ENCODE measurements at regions not wholly inside any gene's neighbourhood (a gene's known extent, or its start where the extent isn't known, plus 50 kb on each side); places are given as distances from the start of the nearest gene placed in this dataset.
"Not testable (repeated sequence)": the region's sequence is repeated elsewhere in the genome, so short reads cannot be mapped to it uniquely, and the experiment has no call there.

DNA sequence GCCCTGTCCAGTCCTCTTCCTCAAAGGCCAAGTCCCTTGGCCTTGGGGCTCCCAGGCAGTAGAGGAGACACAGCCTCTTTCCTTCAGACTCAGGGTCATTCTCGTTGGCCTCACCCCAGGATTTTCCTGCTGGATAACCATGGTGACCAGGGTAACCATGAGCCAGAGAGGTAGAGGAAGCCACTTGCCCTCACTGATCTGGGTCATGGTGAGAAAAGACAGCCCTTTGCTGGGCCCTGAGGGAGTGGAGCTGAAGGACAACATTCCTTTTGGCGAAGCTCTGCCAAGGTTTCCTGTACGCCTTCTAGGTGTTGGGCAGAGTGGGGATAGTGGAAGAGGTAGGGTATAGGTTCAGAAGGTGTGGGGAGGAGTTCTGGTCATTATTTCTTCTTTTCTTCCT, 53.1 kb upstream of the WNT4 start:
- in situ Hi-C loops (cut with MboI; ENCODE audit: low pct_unique_long_range_greater_than_20kb, low sequenced_read_pairs), result no loop called here
- DNase-seq, result no peak

DNA sequence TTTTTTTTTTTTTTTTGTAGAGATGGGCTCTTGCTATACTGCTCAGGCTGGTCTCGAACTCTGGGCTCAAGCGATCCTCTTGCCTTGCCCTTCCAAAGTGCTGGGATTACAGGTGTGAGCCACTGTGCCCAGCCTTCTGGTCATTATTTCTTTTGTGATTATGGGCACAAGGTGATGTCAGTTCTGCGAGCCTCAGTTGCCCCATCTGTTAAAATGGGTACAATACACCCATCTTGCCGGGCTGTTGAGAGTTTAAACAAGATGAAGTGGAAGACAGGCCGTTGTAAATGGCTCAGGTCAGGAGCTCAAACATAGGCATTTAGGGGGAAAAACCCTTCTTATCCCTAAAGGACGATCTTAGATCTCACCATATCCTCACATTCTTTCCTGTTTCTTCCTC, 53.7 kb upstream of the WNT4 start:
- no peak for DNase-seq
- in situ Hi-C loops (cut with MboI; ENCODE audit: low pct_unique_long_range_greater_than_20kb, low sequenced_read_pairs), result no loop called here

DNA sequence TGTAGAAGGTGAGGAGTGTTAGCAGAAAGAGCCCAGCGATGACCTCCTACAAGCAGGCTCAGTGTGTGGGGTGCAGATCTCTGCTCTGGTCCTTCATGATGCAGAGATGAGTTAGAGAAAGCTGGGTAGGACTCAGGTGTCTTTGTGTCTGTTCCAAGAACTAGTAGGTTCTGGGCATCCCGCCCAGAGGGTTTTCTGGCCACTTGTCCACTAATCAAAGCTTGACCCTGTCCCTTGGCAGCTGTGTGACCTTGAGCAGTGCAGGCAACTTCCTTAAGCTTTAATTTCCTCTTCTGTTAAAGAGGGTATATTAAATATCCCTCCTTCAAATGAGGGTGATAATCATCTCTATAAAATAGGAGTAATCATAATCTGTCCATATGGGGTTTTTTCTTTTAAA, 54.7 kb upstream of the WNT4 start:
- no peak for DNase-seq
- in situ Hi-C loops (cut with MboI; ENCODE audit: low pct_unique_long_range_greater_than_20kb, low sequenced_read_pairs), result no loop called here

DNA sequence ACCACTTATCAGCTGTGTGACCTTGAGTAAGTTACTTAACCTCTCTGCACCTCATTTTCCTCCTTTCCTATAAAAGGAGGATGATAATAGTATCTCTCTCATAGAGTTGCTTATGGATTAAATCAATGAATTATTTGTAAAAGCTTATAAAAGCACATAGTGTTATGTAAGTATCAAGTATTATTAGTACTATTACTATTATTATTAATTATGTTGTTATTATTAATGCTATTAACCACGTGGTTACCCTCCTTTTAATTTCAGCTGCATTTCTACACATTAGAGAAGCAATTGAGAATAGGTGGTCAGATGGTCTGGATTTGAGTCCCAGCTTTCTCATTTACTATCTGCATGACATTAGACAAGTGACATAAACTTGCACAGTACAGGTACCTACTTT, 58.1 kb upstream of the WNT4 start:
- no peak for DNase-seq
- in situ Hi-C loops (cut with MboI; ENCODE audit: low pct_unique_long_range_greater_than_20kb, low sequenced_read_pairs), result no loop called here

DNA sequence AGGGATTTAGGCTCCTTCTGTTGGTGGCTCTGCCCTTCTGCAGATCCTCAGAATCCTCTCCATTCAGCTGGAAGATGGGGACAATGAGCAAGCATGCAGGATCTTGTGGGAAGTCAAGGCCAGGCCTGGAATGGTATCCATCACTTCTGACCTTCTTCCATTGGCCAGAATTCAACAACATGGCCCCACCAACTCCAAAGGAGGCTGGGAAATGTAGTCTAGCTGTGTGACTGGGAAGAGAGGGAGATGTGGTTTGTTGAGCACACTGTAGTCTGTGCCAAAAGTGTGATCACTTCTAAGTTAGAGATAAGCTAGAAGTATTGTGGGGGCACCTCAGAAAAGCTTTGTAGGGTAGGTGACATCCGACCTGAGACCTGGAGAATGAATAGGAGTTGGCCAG, 60.4 kb upstream of the WNT4 start:
- in situ Hi-C loops (cut with MboI; ENCODE audit: low pct_unique_long_range_greater_than_20kb, low sequenced_read_pairs), result no loop called here
- DNase-seq, result no peak

DNA sequence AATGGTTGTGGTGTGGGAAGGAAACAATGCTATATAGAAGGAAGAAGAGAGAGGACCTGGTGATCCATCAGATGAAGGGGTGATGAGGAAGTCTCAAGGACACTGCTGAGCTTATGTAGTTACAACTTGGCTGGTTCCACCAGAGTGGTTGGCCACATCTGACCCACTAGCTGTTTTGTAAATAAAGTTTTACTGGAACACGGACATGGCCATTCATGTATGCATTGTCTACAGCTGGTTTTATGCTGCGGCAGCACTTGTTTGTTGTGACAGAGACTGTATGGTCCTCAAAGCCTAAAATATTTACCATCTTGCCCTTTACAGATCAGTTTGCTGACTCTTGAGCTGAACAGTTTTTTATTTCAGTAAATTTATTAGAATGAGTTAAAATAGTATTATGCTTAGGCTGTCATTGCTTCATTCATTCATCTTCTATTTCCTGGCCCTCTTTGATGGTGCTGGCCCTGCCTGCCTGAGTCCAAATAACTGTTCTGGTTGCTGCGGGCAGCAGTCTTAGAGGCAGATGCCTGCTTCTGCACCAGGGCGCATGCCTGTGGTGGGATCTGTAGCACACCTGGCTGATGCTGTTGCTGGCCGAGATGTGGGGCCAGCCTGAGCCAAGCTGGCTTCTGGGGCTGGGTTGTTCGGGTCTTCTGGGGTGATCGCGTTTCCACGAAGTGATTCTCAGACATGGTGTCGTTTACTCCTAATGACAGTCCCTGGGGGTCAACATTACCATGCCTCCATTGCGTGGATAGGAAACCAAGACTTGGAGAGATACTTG, 61.4 kb upstream of the WNT4 start:
- no peak for DNase-seq
- in situ Hi-C loops (cut with MboI; ENCODE audit: low pct_unique_long_range_greater_than_20kb, low sequenced_read_pairs), result no loop called here

DNA sequence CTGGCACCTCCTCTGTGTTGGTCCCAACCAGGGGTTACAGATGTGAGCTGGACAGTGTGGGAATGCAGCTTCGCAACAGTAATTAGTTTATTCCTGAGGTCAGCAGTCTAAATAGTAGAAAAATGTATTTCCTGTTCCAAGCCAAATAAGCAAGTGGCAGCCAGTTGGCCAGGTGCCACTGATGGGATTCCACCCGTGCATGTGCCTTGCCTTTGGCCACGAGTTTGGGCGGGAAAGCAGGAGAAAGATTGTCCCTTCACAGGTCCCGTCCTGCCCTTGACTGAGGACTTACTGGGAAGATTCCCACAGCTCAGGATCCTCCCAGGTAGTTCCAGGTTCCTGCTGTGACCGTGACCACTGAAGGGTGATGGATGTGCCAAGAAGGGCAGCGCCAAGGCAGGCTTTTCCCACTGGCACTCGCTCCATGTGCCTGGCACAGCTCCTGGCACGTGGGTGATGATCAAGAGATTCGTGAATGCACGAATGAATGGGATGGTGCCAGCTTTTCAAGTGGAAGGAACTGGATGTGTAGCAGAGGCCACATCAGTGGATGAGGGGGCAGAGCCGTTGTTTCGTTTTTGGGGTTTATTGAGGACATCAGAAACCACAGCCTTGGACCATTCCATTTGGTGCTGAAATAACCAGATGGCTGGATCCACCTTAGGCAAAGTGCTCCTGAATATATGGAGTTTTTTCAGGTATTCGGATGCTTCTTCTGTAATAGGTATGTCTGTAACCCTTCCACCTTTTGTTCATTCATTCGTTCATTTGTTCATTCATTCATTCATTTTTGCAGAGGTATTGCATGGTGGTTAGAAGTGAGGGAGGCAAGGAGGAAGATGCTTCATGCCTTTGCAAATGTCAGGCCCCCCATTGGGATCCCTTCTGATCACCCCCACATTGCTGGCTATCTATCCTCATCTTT, 62.4 kb upstream of the WNT4 start:
- in situ Hi-C loops (cut with MboI; ENCODE audit: low pct_unique_long_range_greater_than_20kb, low sequenced_read_pairs), result no loop called here
- DNase-seq, result no peak

DNA sequence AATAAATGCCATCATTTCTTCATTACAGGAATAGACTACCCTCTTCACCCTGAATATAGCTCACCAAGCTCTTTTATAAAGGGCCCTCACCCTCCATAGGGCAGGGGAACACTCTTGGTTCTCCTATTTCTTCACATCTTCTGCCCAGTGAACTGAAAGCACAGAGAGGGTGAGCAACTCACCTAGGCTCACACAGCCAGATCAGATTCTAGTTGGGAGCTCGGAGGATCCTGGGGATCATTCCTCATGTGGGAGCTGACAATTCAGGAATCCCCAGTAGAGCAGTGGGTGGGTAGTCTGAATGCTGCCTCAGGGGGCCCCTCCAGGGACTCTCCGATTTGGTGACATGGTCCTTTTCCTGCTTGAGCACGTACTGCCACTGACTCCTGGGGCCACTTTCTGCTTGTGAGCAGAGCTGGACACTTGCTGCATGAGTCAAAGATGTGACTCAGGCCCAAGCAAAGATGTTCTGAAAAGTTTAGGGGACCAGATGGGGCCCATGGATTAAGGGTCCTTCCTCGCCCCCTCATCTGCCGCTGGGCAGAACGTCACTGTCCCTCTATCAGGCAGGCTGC, 63.7 kb upstream of the WNT4 start:
- DNase-seq, result no peak
- in situ Hi-C loops (cut with MboI; ENCODE audit: low pct_unique_long_range_greater_than_20kb, low sequenced_read_pairs), result no loop called here

DNA sequence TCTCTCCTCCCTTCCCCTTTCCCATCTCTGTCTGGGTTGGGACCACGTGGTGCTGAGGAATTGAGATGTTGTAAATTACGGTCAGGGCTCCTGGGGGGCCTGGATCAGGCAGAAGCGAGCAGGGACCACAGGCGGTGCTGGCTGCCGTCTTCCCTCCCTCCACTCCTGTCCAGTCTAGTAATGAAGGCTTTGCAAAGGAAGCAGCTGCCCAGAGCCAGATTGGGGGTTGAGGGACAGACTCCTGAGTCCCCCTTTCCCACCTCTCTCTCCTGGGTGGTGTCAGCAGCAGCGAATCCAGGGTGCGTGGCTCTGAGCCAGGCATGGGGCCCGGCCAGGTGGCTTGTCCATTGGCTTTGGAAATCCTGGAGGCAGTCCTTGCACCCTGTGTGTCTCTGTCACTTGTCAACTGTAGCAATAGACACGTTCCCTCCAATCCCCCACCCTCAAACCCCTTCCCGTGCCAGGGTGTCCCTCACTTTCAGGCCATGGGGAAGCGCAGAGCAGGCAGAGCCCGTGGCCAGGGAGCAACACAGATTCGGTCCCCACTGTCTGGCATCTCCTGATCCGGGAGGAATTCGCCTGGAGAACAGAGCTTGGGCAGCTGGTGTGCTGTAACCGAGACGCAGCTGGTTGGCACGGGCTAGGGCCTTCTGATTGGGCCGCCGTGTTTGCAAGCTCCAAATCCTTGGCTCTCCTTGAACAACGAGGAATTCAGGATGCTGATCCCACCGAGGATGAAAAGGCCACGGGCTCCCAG, 64.8 kb upstream of the WNT4 start:
- in situ Hi-C loops (cut with MboI; ENCODE audit: low pct_unique_long_range_greater_than_20kb, low sequenced_read_pairs), result no loop called here
- DNase-seq, result no peak

DNA sequence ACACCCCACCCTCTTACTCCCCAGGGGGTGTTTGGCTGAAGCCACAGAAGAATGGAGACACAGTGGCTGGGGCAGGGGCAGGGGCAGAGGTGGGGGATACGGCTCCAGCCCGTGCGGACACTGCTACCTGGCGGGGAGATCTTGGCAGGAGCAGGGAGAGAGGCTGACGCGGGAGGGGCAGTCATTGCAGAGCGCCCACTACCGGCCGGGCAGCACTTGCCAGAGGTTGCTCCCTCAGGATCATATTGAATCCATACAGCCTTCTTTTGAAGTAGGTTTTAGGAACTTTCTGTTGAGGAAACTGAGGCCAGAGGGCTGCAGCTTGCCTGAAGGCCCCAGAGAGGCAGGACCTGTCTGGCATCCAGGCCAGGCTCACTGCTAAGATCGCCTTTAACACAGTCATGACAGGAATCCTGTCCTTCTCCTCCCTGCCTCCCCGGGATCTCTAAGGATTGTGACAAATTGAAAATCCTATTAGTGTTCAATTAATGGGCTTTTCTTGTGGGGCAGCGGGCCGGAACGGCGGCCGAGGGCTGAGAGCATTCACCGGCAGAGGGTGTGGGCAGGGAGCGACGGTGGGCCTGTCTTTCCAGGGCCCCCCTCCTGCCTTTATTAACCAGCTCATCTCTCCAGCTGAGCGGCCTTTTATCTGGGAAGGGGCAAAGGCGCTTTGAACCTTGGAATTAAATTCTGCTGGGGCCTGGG, 65.5 kb upstream of the WNT4 start:
- in situ Hi-C loops (cut with MboI; ENCODE audit: low pct_unique_long_range_greater_than_20kb, low sequenced_read_pairs), result no loop called here
- no peak for DNase-seq

DNA sequence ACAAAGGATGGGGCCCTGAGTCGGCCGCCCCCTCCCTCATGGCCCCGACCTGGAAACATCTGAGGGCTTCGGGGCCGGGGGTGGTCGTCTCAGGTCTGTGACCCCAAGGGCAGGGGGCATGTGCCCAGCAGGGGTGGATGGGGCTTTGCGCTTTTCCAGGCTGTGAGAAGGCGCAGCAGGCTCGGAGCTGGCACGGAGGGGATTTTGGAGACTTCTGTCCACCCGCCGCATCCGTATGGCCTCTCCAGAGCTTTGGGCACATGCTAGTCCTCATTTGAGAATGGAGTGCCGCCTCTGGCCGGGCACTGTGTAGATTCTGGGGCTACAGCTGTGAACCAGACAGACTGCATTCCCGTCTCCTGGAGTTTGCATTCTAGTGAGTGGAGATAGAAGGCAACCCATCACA, 66.1 kb upstream of the WNT4 start:
- in situ Hi-C loops (cut with MboI; ENCODE audit: low pct_unique_long_range_greater_than_20kb, low sequenced_read_pairs), result no loop called here
- no peak for DNase-seq

DNA sequence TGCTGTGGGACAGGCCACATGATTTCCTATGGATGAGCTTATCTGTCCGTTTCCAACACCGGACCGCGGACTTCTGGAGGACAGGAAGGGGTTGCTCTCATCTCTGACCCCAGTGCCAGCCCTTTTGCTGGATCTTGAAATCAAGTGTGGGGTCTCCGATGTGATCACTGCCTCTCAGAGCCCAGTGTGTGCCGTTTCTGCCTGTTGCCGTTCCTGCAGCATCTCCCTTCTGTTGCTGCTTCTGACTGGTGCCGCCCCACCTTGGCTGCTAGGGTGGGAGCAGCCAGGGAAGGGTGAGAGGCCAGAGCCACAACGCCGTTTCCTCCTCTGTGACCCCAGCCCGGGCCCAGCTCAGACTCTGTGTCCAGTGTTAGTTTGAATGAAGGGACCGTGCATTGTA, 67.3 kb upstream of the WNT4 start:
- in situ Hi-C loops (cut with MboI; ENCODE audit: low pct_unique_long_range_greater_than_20kb, low sequenced_read_pairs), result no loop called here
- DNase-seq, result no peak

DNA sequence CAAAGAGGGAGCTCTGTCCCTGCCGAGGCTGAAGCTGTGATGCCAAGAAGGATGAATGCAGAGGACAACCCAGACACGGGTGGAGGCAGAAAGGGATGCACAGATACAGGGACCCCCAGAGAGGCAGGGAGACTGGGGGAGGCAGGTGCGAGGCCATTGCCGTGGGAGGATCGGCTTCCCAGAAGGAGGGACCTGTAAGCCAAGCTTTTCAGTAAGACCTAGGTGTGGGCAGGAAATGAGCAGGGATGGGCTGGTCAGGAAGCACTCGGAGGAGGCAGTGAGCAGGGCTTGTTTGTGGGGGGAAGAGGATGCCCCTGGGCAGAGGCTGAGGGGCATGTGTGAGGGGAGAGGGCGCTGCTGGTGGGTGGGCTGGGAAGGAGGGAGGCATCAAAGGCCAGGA, 67.7 kb upstream of the WNT4 start:
- in situ Hi-C loops (cut with MboI; ENCODE audit: low pct_unique_long_range_greater_than_20kb, low sequenced_read_pairs), result no loop called here
- no peak for DNase-seq

DNA sequence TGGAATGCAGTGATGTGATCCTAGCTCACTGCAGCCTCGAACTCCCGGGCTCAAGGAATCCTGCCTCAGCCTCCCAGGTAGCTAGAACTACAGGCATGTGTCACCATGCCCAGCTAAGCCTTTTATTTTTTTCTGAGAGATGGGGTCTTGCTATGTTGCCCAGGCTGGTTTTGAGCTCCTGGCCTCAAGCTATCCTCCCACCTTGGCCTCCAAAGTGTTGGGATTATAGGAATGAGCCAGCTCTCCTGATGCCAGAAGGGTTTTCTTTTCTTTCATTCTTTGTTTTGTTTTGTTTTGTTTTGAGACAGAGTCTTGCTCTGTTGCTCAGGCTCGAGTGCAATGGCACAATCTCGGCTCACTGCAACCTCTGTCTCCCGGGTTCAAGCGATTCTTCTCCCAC, 68.6 kb upstream of the WNT4 start:
- in situ Hi-C loops (cut with MboI; ENCODE audit: low pct_unique_long_range_greater_than_20kb, low sequenced_read_pairs); DNase-seq: not testable (repeated sequence)

DNA sequence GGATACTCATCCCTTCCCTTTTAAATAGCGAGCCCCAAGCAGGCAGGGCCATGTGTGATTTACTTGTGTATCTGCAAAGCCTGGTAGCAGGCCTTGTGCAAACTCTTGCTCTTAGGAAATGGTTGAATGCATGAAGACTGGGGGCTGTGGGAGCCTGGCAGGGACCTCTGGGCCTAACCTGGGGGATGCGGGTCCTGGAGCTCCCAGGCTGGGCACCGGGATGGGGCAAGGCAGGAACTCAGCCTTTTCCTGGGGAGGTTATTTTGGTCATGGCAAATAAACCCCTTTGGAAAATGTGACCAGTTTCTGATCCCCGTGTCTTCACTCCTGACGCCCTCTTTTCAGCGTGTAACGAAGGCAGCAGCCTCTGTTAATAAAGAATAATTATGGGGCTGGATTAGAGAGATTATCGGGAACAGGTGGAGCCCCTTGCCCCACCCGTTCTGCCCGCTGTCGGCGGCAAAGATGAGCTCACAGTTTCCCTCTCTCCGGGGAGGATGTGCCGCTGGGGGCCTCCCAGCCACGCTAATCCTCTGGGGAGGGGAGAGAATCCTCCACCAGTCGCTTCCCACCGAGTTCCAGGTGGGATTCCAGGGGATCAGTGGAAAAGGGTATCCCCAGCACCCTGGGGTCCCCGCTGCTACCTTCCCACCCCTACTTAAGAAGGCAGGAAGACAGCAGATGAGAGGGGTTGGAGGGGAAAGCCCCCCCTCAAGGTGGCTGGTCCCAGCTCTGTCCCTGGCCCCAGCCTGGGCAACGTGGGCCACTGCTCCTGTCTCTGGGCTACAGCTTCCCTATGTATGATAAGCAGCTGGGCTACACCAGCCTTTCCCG, 69.7 kb upstream of the WNT4 start:
- in situ Hi-C loops (cut with MboI; ENCODE audit: low pct_unique_long_range_greater_than_20kb, low sequenced_read_pairs), result no loop called here
- no peak for DNase-seq

DNA sequence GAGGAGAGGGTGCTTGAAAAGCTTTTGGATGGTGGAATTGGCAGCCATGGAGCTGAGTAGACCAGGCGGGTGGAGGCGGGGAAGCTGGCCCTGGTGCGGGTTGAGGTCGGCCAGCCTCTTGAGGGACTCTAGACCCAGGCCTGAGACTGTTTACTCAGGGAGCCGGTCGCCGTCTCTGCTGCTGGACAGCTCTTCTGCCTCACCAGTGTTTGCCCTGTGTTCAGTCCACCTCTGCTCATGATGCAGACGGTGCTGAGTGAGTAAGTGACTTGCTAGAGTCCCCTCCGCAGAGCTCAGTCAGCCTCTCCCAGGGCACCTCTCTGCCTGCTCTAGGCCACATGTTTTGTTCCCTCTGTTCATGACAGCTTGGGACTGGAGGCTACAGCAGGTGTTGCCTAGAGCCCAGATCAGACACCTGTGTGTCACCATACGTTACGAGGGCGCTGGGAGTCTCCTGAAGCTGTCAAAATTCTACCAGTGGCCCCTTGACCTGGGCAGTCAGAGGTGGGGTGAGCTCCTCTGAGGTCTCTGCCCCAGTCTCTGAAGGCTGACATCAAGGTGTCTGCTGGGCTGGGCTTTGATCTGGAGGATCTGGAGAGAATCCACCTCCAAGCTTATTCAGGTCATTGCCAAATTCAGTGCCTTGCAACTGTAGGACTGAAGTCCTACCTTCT, 73.5 kb upstream of the WNT4 start:
- DNase-seq, result no peak
- in situ Hi-C loops (cut with MboI; ENCODE audit: low pct_unique_long_range_greater_than_20kb, low sequenced_read_pairs), result no loop called here

DNA sequence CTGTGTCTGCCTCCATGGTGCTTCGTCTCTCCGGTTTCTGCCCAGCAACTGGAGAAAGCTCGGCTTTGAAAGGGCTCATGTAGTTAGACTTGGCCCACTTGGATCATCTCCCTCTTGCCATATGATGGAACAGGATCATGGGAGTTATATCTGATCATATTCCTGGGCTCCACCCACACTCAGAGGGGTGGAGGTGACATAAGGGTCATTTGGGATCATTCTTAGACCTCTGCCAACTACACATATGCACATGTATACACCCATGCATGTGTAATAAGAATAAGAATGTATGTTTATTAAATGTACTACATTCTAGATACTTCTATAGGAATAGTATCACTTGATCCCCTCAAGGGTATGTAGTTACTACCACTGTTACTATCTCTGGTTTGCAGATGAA, 74.1 kb upstream of the WNT4 start:
- in situ Hi-C loops (cut with MboI; ENCODE audit: low pct_unique_long_range_greater_than_20kb, low sequenced_read_pairs), result no loop called here
- DNase-seq, result no peak

Data from KBM-7 (cell line).